HepG2 (cell line): ENCODE measurements at regions not wholly inside any gene's neighbourhood (a gene's known extent, or its start where the extent isn't known, plus 50 kb on each side); places are given as distances from the start of the nearest gene placed in this dataset.

Experiments
- CREBL2 ChIP-seq: sonication (generic); formaldehyde crosslinking; IDR thresholded peaks from 2 replicates; pipeline ENCODE4 v1.8.1; 2023; ENCODE audit warnings: missing genetic modification reagents, mild to moderate bottlenecking, borderline replicate concordance
- PHF5A ChIP-seq: IDR thresholded peaks from one replicate; pipeline ENCODE4 v1.6.1; 2018; ENCODE audit warnings: low read depth, missing genetic modification reagents; ENCODE audit not compliant: unreplicated experiment
- PRDM15 ChIP-seq: sonication (generic); formaldehyde crosslinking; IDR thresholded peaks from 2 replicates; pipeline ENCODE4 v1.4.0; 2020; ENCODE audit warnings: missing genetic modification reagents
- REST ChIP-seq, 2 experiments: IDR thresholded peaks; 2 replicates each; pipeline ENCODE4 v1.6.1; 2011 to 2012; ENCODE audit warnings: low read length in 2 of 2, borderline replicate concordance in 1 of 2, low read depth in 1 of 2, mild to moderate bottlenecking in 1 of 2, moderate library complexity in 1 of 2
- THRA ChIP-seq: sonication (generic); formaldehyde crosslinking; IDR thresholded peaks from 2 replicates; pipeline ENCODE4 v1.4.0; 2020; ENCODE audit warnings: missing genetic modification reagents, borderline replicate concordance
- ZNF18 ChIP-seq: sonication (generic); formaldehyde crosslinking; IDR thresholded peaks from 2 replicates; pipeline ENCODE4 v1.8.0; 2022; ENCODE audit warnings: mild to moderate bottlenecking, missing genetic modification reagents; ENCODE audit not compliant: insufficient replicate concordance
- ZNF496 ChIP-seq: sonication (generic); formaldehyde crosslinking; IDR thresholded peaks from 2 replicates; pipeline ENCODE4 v1.8.1; 2023; ENCODE audit warnings: mild to moderate bottlenecking, moderate library complexity, missing genetic modification reagents; ENCODE audit not compliant: insufficient replicate concordance
- ZNF879 ChIP-seq: sonication (generic); formaldehyde crosslinking; IDR thresholded peaks from 2 replicates; pipeline ENCODE4 v1.8.1; 2023; ENCODE audit warnings: missing genetic modification reagents

- no peak for TF ChIP-seq PRDM15 (CRISPR knock-in tag)
- TF ChIP-seq REST (IDR thresholded peaks at IDR 0.05; ENCODE audit: borderline replicate concordance in 1 of 2, low read depth in 1 of 2, low read length in 2 of 2), result no peak
- no peak for TF ChIP-seq ZNF496
- TF ChIP-seq PHF5A (CRISPR knock-in tag), result no peak
- TF ChIP-seq ZNF18 (CRISPR knock-in tag), result no peak
- no peak for TF ChIP-seq CREBL2 (CRISPR knock-in tag)
- no peak for TF ChIP-seq THRA (CRISPR knock-in tag)
- TF ChIP-seq ZNF879 (CRISPR knock-in tag), result no peak
Observed at GRCh38 chr1:239799617-239800016, 292.1 kb upstream of the FMN2 start (continued).
